Right lung (tissue), 2 donors: ENCODE measurements at regions not wholly inside any gene's neighbourhood (a gene's known extent, or its start where the extent isn't known, plus 50 kb on each side); places are given as distances from the start of the nearest gene placed in this dataset.
"Not testable (repeated sequence)": the region's sequence is repeated elsewhere in the genome, so short reads cannot be mapped to it uniquely, and the experiment has no call there.

Experiments used
- DNase-seq, 2 donors: peaks; one replicate each; pipeline ENCODE4 v3.0.0-alpha.2; 2013

- DNase-seq: no peak
These were observed 427.7 kb downstream of the LRRIQ3 start for GRCh38 chr1:73770109-73770905.

- DNase-seq: no peak
These were observed 431.1 kb downstream of the LRRIQ3 start for GRCh38 chr1:73766786-73767348.

- DNase-seq: no peak
These were observed 432.3 kb downstream of the LRRIQ3 start for GRCh38 chr1:73765551-73766233.

GRCh38 chr1:73761559-73761958, 436.4 kb downstream of the LRRIQ3 start:
- no peak for DNase-seq

GRCh38 chr1:73759011-73759410, 439.0 kb downstream of the LRRIQ3 start:
- DNase-seq: no peak

GRCh38 chr1:73756817-73757216, 441.2 kb downstream of the LRRIQ3 start:
- no peak for DNase-seq

GRCh38 chr1:73755649-73756048, 442.3 kb downstream of the LRRIQ3 start:
- DNase-seq: no peak

GRCh38 chr1:73749996-73750395, 448.0 kb downstream of the LRRIQ3 start:
- DNase-seq: no peak

GRCh38 chr1:73744985-73745384, 453.0 kb downstream of the LRRIQ3 start:
- no peak for DNase-seq

- no peak for DNase-seq
These were observed 461.9 kb downstream of the LRRIQ3 start for GRCh38 chr1:73736125-73736524.

- no peak for DNase-seq
These were observed 470.9 kb downstream of the LRRIQ3 start for GRCh38 chr1:73727036-73727435.

- no peak for DNase-seq
These were observed 475.9 kb downstream of the LRRIQ3 start for GRCh38 chr1:73722055-73722454.

GRCh38 chr1:73717976-73718375, 480.0 kb downstream of the LRRIQ3 start:
- DNase-seq: no peak

- no peak for DNase-seq
These were observed 486.9 kb downstream of the LRRIQ3 start for GRCh38 chr1:73711089-73711488.

GRCh38 chr1:73701826-73702225, 496.1 kb downstream of the LRRIQ3 start:
- no peak for DNase-seq

GRCh38 chr1:73676186-73676585, 521.8 kb downstream of the LRRIQ3 start:
- no peak for DNase-seq

GRCh38 chr1:73674945-73675561, 522.9 kb downstream of the LRRIQ3 start:
- DNase-seq: no peak

GRCh38 chr1:73673971-73674370, 524.0 kb downstream of the LRRIQ3 start:
- DNase-seq: no peak

- no peak for DNase-seq
These were observed 526.4 kb downstream of the LRRIQ3 start for GRCh38 chr1:73671530-73671929.

GRCh38 chr1:73667959-73668358, 530.0 kb downstream of the LRRIQ3 start:
- not testable (repeated sequence) for DNase-seq

GRCh38 chr1:73662526-73662925, 535.5 kb downstream of the LRRIQ3 start:
- no peak for DNase-seq

GRCh38 chr1:73659136-73659535, 538.8 kb downstream of the LRRIQ3 start:
- no peak for DNase-seq

- no peak for DNase-seq
These were observed 543.3 kb downstream of the LRRIQ3 start for GRCh38 chr1:73654714-73655113.
